ENCODE measurements at regions not wholly inside any gene's neighbourhood (a gene's known extent, or its start where the extent isn't known, plus 50 kb on each side); places are given as distances from the start of the nearest gene placed in this dataset.

DNA sequence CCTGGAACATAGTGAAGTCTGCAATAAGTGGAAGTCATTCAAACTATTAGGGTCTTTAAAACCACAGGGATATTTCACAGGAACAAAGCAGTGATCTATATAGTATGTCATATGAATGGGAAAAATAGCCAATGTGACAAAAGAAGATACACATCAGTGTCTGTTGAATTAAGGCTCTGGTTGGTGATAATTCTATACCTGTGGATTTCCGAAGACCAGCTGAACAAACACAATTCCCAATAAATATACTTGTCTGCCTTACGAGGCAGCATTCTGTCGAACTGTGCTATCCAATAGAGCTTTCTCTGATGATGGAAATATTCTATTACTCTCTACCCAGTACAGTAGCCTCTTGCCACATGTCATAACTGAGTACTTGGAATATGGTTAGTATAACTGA, 55.9 kb upstream of the CAV2 start:
- DNase-seq (ENCODE audit: insufficient read length) (no peak), FAIRE-seq (no peak)
- no peak for TF ChIP-seq POLR2A (IDR thresholded peaks at IDR 0.05; ENCODE audit: low read depth, low read length)
- TF ChIP-seq POLR2AphosphoS5 (IDR thresholded peaks at IDR 0.05; ENCODE audit: low read depth, low read length), result no peak
- TF ChIP-seq TAF1 (IDR thresholded peaks at IDR 0.05; ENCODE audit: borderline replicate concordance, low read depth, low read length), result no peak

DNA sequence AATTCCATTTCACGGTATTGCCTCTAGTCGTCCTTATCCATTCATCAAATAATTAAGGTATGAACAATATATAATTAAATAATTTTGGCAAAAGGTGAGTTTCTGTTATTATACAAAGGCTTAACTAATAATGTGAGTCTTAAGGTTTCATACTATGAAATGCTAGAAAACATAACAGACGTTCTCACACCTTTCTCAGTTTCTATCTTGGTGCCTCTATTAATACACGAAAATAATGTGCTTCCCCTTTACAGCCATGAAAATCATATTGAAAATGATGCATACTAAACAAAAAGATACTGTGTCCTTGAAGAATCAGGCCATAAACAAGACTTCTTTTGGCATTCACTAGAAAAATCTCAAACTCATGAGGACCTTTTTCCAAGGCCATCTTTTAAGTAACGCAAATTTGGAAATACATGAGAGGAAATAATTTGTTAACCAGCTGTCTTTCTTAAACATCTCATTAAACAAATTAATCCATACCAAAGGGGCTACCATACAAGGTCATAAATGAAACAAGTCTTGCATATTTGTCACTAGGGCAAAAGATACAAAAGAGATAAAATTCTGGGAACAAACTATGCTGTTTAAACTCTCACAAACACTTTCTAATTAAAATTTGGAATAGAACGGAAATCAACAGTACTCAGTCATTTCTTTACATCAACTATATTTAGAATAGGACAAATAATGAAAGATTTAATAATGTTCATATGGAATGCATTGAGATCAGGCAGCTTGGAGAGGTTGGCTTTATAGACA, 53.9 kb upstream of the CAV2 start:
- TF ChIP-seq POLR2A (IDR thresholded peaks at IDR 0.05; ENCODE audit: low read depth, low read length) (no peak), POLR2AphosphoS5 (IDR thresholded peaks at IDR 0.05; ENCODE audit: low read depth, low read length) (no peak), TAF1 (IDR thresholded peaks at IDR 0.05; ENCODE audit: borderline replicate concordance, low read depth, low read length) (no peak)
- FAIRE-seq, result no peak
- DNase-seq (ENCODE audit: insufficient read length), result no peak

- FAIRE-seq (no peak), DNase-seq (ENCODE audit: insufficient read length) (no peak)
- TF ChIP-seq POLR2A (IDR thresholded peaks at IDR 0.05; ENCODE audit: low read depth, low read length) (no peak), POLR2AphosphoS5 (IDR thresholded peaks at IDR 0.05; ENCODE audit: low read depth, low read length) (no peak), TAF1 (IDR thresholded peaks at IDR 0.05; ENCODE audit: borderline replicate concordance, low read depth, low read length) (no peak)
These were observed 53.2 kb upstream of the CAV2 start for GRCh38 chr7:116446212-116446855.

DNA sequence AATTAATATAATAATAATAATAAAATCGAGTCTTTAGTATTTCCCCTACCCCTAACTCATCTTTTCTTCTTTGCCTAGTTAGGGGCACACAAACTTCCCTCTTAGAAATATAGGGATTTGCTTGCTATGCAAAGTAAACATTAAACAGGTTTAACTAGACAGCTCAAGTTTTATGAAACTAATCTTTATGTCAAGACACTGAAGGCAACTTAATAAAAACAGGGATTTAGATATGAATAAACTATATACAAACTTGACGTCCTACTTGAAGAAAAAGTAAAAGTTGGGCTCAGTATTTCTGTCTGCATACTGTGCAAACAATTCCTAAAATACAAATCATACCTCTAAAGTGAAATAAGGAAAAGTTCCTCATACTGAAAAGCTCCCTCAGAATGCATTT, 52.1 kb upstream of the CAV2 start:
- FAIRE-seq (no peak), DNase-seq (ENCODE audit: insufficient read length) (no peak)
- TF ChIP-seq TAF1 (IDR thresholded peaks at IDR 0.05; ENCODE audit: borderline replicate concordance, low read depth, low read length) (no peak), POLR2A (IDR thresholded peaks at IDR 0.05; ENCODE audit: low read depth, low read length) (no peak), POLR2AphosphoS5 (IDR thresholded peaks at IDR 0.05; ENCODE audit: low read depth, low read length) (no peak)

- DNase-seq (ENCODE audit: insufficient read length), result no peak
- no peak for TF ChIP-seq TAF1 (IDR thresholded peaks at IDR 0.05; ENCODE audit: borderline replicate concordance, low read depth, low read length)
- no peak for TF ChIP-seq POLR2A (IDR thresholded peaks at IDR 0.05; ENCODE audit: low read depth, low read length)
- TF ChIP-seq POLR2AphosphoS5 (IDR thresholded peaks at IDR 0.05; ENCODE audit: low read depth, low read length), result no peak
- FAIRE-seq, result no peak
These were observed 51.3 kb upstream of the CAV2 start for GRCh38 chr7:116447966-116448839.

- TF ChIP-seq POLR2A (IDR thresholded peaks at IDR 0.05; ENCODE audit: low read depth, low read length) (no peak), POLR2AphosphoS5 (IDR thresholded peaks at IDR 0.05; ENCODE audit: low read depth, low read length) (no peak), TAF1 (IDR thresholded peaks at IDR 0.05; ENCODE audit: borderline replicate concordance, low read depth, low read length) (no peak)
- FAIRE-seq, result no peak
- no peak for DNase-seq (ENCODE audit: insufficient read length)
These were observed 50.1 kb upstream of the CAV2 start for GRCh38 chr7:116449441-116449840.

All from GM12892 (cell line).